Activated CD4-positive, alpha-beta T cell treated with anti-CD3 and anti-CD28 coated beads, Interleukin-2, amount 10 ng/mL, durations not matched to agents 24 days and 14 days (primary cell): ENCODE measurements at regions not wholly inside any gene's neighbourhood (a gene's known extent, or its start where the extent isn't known, plus 50 kb on each side); places are given as distances from the start of the nearest gene placed in this dataset.

Source experiments
- DNase-seq: peaks from one replicate; pipeline ENCODE4 v3.0.0; 2022
- H3K27ac Mint-ChIP-seq: one replicate; pipeline ENCODE4 v1.8.0; 2022; ENCODE audit warnings: mild to moderate bottlenecking, mixed read lengths
- H3K27me3 Mint-ChIP-seq: one replicate; pipeline ENCODE4 v1.8.0; 2022; ENCODE audit warnings: mixed read lengths
- H3K36me3 Mint-ChIP-seq: one replicate; pipeline ENCODE4 v1.8.0; 2022; ENCODE audit warnings: low read depth, mild to moderate bottlenecking, mixed read lengths
- H3K4me1 Mint-ChIP-seq: one replicate; pipeline ENCODE4 v1.8.0; 2021; ENCODE audit warnings: mixed read lengths
- H3K4me3 Mint-ChIP-seq: one replicate; pipeline ENCODE4 v1.8.0; 2022; ENCODE audit warnings: mild to moderate bottlenecking, moderate library complexity, mixed read lengths
- H3K9me3 Mint-ChIP-seq: one replicate; pipeline ENCODE4 v1.8.0; 2021; ENCODE audit warnings: mixed read lengths
- intact Hi-C: fragments of 100-400 bp; cut with micrococcal nuclease; formaldehyde crosslinking; loops from one replicate; pipeline ENCODE4 v1.15.1; 2023

DNA sequence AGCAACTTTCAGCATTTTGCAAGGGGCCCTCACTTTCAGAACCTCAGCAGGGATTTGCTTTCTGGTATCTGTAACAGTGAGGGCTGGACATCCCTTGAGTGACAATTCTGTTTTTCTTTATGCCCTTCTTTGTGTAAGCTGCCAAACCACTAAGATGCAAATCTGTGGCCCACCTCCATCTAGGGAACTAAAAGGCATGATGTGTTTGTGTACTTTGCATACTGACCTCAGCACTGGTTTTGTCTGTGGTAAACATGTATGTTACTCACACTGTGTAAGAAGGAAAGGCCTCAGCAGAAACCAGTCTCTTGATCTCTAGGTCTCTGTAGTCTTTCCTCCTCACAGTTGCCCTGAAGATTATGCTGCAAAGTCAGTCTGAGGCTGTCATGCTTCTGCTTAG, 396.6 kb upstream of the DYNLRB2 start:
- Mint-ChIP-seq H3K9me3 (peaks cover 10% of the 10 kb centered on the region), H3K36me3 (no peaks in the 10 kb centered on the region), H3K4me1 (no peaks in the 10 kb centered on the region), H3K27ac (no peak overlapping the region), H3K4me3 (no peak overlapping the region), H3K27me3 (peaks cover 2% of the 10 kb centered on the region)
- DNase-seq, result no peak
- intact Hi-C loops, result no loop called here

DNA sequence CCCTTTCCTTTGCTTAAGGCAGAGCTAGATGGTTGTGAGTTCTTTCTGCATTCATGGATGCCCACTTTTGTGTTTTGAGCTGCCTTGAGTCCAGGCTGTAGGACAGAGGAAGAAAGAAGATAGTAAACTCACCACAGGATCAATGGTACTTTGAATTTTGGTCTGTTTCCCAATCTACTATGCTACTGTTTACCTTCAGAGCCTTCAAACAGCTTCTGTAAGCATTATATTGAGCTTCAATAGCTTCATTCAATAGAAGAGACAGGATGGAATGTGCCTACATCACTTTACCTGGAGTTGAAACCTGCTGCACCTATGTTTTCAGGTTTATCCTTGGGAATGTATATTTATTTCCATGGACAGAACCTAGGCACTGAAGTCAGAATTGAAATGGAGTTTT, 397.9 kb upstream of the DYNLRB2 start:
- H3K36me3 Mint-ChIP-seq, result no peaks in the 10 kb centered on the region
- peaks cover 10% of the 10 kb centered on the region for H3K9me3 Mint-ChIP-seq
- no peak overlapping the region for H3K27ac Mint-ChIP-seq
- no peak for DNase-seq
- H3K4me3 Mint-ChIP-seq, result no peak overlapping the region
- intact Hi-C loops, result no loop called here
- H3K27me3 Mint-ChIP-seq, result no peaks in the 10 kb centered on the region
- H3K4me1 Mint-ChIP-seq, result no peaks in the 10 kb centered on the region

DNA sequence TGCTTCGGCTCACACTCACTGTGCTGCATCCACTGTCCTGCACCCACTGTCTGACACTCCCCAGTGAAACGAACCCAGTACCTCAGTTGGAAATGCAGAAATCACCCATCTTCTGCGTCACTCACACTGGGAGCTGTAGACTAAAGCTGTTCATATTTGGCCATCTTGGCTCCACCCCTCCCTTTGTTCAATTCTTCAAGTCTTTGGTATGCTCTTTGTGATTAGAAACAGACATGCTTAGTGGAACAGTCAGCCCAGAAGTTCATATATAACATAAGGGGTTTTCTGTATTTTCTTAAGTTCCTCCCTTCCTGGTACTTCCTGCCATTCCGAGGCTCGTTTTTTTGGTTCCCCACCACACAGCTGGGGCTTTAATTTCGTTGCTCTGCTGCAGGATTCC, 398.5 kb upstream of the DYNLRB2 start:
- intact Hi-C loops, result no loop called here
- Mint-ChIP-seq H3K36me3 (no peaks in the 10 kb centered on the region), H3K9me3 (peaks cover 10% of the 10 kb centered on the region), H3K4me3 (no peak overlapping the region), H3K27me3 (no peaks in the 10 kb centered on the region), H3K27ac (no peak overlapping the region), H3K4me1 (no peaks in the 10 kb centered on the region)
- DNase-seq, result no peak

DNA sequence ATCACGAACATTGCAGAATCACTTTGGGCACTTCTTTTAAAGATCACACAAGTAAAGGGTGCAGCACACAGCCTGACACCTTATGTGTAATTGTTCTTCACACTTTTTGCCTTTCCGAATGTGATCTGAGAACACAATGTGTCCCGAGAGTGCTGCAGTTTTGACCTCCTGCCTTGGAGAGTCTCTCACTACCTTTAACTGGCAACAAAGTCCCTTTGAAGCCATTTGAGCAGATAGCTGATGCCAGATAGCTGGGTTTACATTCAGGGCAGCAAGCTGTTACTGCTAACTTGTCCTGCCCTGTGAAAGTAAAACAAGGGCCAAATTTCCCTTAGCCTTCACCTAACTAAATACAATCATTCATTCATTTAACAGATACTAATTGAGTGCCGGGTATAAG, 411.0 kb upstream of the DYNLRB2 start:
- Mint-ChIP-seq H3K27ac (no peak overlapping the region), H3K27me3 (no peaks in the 10 kb centered on the region), H3K4me3 (no peak overlapping the region), H3K4me1 (no peaks in the 10 kb centered on the region), H3K9me3 (no peaks in the 10 kb centered on the region), H3K36me3 (no peaks in the 10 kb centered on the region)
- no peak for DNase-seq
- intact Hi-C loops, result no loop called here

DNA sequence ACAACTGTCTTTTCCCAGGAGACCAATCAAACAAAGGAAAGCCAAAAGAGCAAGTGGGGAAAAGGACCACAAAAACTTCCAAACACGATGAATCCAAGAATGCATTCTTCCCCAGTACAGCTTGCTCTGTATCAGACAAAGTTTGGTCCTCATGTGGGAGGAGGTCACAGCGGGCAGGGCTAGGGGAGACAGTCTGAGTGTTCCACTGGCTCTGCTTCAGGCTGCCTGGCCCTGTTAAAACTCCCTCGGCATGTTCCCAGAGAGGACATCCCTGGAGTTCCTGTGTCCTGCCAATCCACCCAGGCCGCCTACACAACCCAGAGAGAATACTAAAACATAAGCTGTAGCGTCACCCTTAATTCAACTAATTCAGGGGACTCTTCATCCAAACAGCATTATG, 415.1 kb upstream of the DYNLRB2 start:
- DNase-seq, result no peak
- H3K36me3 Mint-ChIP-seq, result no peaks in the 10 kb centered on the region
- intact Hi-C loops, result no loop called here
- no peaks in the 10 kb centered on the region for H3K4me1 Mint-ChIP-seq
- no peaks in the 10 kb centered on the region for H3K9me3 Mint-ChIP-seq
- no peaks in the 10 kb centered on the region for H3K27me3 Mint-ChIP-seq
- no peak overlapping the region for H3K27ac Mint-ChIP-seq
- H3K4me3 Mint-ChIP-seq, result no peak overlapping the region

DNA sequence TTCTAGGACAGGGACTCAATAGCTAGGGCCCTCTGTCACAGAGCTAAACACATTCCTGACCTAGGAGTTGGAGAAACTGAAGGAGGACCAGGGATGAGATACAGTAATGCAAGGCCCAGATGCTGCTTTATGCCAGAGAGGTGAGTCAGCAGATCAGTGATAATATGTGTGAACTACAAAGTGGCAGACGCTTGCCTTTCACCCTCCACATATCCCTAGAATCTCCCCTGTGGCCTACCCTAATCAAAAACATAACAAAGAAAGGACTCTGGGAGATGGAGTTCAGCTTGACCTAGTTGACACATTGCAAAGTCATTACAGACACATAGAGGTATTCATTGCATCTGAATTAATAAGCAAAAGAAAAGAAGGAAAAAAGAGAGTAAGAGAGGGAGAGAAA, 417.6 kb upstream of the DYNLRB2 start:
- no peaks in the 10 kb centered on the region for H3K27me3 Mint-ChIP-seq
- no peaks in the 10 kb centered on the region for H3K36me3 Mint-ChIP-seq
- H3K9me3 Mint-ChIP-seq, result no peaks in the 10 kb centered on the region
- no peak overlapping the region for H3K27ac Mint-ChIP-seq
- no peak for DNase-seq
- H3K4me3 Mint-ChIP-seq, result no peak overlapping the region
- intact Hi-C loops, result no loop called here
- no peaks in the 10 kb centered on the region for H3K4me1 Mint-ChIP-seq

DNA sequence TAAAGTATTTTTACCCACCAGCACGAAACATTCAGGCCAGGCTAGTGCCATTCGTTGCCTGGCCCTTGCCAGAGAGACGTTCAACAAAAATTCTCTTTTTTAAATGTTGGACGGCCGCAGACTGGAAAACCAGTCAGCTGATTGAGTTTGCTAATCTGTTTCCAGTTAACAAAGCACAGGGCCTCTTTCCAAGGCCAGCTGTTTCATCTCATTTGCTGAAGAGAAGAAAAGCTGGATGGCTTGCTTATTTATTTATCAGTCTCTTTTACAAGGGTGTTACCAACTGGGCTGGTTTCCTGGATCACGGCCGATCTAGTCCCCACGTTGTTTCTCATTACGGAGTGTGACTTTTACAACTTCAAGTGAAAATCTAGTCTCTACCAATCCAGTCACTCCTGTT, 418.7 kb upstream of the DYNLRB2 start:
- Mint-ChIP-seq H3K27me3 (no peaks in the 10 kb centered on the region), H3K4me1 (no peaks in the 10 kb centered on the region), H3K36me3 (no peaks in the 10 kb centered on the region), H3K27ac (no peak overlapping the region), H3K4me3 (no peak overlapping the region), H3K9me3 (no peaks in the 10 kb centered on the region)
- intact Hi-C loops, result no loop called here
- DNase-seq, result no peak

DNA sequence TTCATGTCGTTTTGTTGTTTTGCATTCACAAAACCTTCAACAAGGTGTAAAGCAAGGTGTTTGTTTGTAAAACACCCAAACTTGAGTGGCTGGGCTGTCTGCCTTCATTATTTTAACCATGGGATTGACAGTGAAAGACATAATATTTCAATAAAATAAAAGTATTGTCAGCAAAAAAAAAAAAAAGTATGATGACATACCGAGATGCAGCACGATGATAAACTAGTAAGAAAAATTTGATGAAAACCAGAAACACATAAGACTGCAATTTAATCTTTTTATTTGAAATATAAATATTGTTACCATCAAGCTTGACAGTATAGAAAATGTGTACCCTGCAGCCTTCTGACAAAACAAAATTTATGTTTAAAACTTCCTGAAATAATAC, 419.3 kb upstream of the DYNLRB2 start:
- H3K4me1 Mint-ChIP-seq, result no peaks in the 10 kb centered on the region
- no peaks in the 10 kb centered on the region for H3K36me3 Mint-ChIP-seq
- H3K9me3 Mint-ChIP-seq, result no peaks in the 10 kb centered on the region
- intact Hi-C loops, result no loop called here
- no peak overlapping the region for H3K27ac Mint-ChIP-seq
- H3K4me3 Mint-ChIP-seq, result no peak overlapping the region
- no peaks in the 10 kb centered on the region for H3K27me3 Mint-ChIP-seq
- DNase-seq, result no peak

DNA sequence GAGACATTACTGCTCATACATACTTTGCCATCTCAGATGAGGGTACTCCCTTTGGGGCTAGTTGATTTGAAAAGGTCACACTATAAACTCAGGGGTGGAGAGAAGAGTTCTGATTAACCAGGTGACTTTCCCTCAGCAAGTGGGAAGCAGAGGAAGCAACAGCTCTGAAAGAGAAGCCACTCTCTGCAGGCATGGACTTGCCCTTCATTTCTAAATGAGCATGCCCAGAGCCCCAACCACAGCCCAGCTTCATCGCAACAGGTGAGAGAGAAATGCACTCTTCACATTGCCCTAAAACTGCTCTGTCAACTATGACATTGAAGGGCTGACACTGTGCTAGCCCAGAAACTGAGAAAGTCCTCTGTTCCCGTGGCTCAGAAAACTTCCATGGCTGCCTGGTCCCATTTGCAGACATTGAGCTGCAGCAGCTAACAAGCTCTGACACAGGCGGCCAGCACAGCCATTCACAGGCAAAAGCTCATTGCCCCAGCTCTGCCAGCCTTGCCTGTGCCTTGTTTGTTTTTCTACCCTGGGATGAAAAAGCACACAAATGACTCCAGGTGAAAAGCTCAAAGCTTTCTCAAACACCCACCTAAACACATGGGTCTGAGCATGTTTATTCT, 419.8 kb upstream of the DYNLRB2 start:
- Mint-ChIP-seq H3K27me3 (no peaks in the 10 kb centered on the region), H3K4me1 (no peaks in the 10 kb centered on the region), H3K4me3 (no peak overlapping the region), H3K36me3 (no peaks in the 10 kb centered on the region), H3K27ac (no peak overlapping the region), H3K9me3 (no peaks in the 10 kb centered on the region)
- no peak for DNase-seq
- intact Hi-C loops, result no loop called here

DNA sequence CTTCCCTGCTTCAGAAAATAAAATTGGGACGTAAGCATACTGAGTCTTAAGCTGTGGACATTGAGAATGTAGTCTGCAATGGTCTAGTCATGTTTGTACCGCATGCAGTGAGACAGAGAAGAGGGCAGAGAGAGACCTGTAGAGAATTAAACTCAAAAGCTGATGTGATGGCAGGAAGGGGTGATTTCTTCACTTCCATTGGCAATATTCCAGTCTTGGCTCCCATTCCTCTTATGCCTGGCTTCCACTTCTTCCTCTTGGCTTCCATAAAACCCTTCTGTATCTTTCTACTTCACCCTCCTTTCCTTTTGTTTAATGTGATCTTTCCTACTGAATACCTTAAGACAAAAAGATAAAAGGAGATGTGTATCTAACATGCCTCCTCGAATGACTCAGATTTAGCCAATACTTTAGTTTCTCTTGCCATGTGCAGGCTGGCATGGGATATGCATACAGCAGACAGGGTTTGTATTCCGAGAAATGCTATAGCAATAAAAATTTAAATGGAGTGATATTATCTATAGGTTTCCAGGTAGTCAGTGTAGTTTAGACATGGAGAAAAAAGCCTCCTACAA, 423.1 kb upstream of the DYNLRB2 start:
- H3K4me1 Mint-ChIP-seq, result no peaks in the 10 kb centered on the region
- H3K9me3 Mint-ChIP-seq, result no peaks in the 10 kb centered on the region

DNA sequence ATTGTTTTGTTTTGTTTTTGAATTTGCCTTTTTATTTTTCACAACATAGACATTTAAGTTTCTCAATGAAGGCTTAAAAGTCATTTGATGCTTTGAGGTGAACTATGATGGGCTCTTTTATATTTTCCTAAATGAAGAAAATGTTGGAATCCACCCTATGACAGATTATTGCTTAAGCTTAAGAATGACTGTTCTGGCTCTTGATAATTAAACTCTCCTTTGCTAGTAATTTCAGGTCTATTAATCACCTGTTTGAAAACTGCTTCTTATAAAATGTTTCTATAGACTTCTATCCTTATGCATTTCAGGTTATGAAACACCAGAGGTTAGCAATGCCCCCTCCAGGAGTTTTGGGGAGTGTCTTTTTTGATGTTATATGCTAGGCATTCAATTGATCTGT, 424.1 kb upstream of the DYNLRB2 start:
- no peaks in the 10 kb centered on the region for H3K36me3 Mint-ChIP-seq
- H3K27ac Mint-ChIP-seq, result no peak overlapping the region
- no peaks in the 10 kb centered on the region for H3K4me1 Mint-ChIP-seq
- no peak for DNase-seq
- no peaks in the 10 kb centered on the region for H3K9me3 Mint-ChIP-seq
- intact Hi-C loops, result no loop called here
- H3K27me3 Mint-ChIP-seq, result no peaks in the 10 kb centered on the region
- H3K4me3 Mint-ChIP-seq, result no peak overlapping the region

More for the DNA sequence above, 423.1 kb upstream of the DYNLRB2 start:
- no peak for DNase-seq
- Mint-ChIP-seq H3K4me3 (no peak overlapping the region), H3K36me3 (no peaks in the 10 kb centered on the region), H3K27me3 (no peaks in the 10 kb centered on the region), H3K27ac (no peak overlapping the region)
- intact Hi-C loops, result no loop called here

DNA sequence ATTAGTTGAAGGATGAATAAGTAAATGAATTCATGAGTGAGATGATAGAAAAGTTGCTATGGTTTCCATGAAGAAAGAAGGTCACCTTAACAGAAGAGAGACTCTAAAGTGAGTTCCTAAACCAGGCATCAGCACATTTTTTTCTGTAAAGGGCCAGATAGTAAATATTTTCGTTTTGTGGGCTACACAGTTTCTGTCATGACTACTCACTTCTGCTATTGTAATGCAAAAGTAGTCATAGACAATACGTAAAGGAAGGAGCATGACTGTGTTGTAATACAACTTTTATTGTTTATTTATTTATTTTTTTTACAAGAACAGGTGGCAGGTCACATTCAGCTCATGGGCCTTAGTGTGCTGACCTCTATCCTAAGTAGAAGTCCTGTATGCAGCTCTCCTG, 426.1 kb upstream of the DYNLRB2 start:
- Mint-ChIP-seq H3K4me1 (no peaks in the 10 kb centered on the region), H3K9me3 (no peaks in the 10 kb centered on the region), H3K27ac (no peak overlapping the region), H3K36me3 (no peaks in the 10 kb centered on the region), H3K4me3 (no peak overlapping the region), H3K27me3 (no peaks in the 10 kb centered on the region)
- intact Hi-C loops, result no loop called here
- DNase-seq, result no peak

DNA sequence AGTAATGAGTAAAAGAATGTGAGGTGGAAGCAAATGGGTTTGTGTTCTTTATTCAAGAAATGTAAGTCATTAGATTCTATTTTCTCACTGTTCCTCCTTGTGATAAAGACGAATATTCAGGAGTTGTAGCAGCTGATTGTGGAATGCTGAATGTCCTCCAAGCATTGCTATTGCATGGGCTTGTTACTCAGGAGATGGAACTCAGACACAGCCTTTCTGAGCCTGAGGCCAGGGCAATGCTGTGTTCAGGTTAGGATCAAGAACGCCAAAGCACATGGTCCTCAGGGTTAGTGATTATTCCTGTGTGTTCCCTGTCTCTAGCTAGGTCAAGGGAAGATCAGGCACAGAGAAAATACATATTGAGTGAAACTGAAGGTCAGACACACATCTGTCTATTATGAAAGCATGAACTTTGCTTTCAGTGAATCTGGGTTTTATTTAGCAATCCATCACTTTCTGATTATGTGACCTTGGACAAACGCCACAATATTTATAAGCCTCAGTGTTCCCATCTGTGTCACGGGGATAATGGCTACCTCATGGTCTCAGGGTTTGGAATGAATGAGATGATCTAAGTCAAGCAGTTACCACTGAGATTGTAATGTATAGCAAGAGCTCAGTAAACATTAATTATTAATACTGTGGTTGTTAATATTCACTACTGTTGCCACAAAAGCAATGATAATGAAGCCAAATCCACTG, 426.8 kb upstream of the DYNLRB2 start:
- Mint-ChIP-seq H3K27me3 (no peaks in the 10 kb centered on the region), H3K4me3 (no peak overlapping the region), H3K4me1 (no peaks in the 10 kb centered on the region), H3K27ac (no peak overlapping the region), H3K36me3 (no peaks in the 10 kb centered on the region), H3K9me3 (no peaks in the 10 kb centered on the region)
- intact Hi-C loops, result no loop called here
- DNase-seq, result no peak

DNA sequence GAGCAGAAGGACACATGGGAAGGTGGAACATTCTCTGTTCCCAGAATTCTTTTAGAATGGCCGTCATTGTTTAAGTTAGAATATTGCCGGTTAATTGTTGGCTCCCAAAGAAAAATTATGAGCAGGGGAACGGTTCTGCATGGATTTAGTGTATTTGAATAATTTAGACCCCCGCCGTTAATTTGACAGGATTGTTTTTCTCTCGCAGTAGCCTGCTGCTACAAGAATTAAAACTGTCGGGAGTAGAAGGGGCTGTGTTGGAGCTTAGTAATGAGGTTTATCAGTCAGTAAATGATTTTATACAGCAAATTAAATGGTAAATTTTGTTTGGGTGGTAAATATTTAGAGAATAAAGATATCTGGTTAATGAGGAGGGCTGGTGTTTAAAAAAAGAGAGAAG, 431.2 kb upstream of the DYNLRB2 start:
- Mint-ChIP-seq H3K36me3 (no peaks in the 10 kb centered on the region), H3K27ac (no peak overlapping the region), H3K4me3 (no peak overlapping the region), H3K9me3 (no peaks in the 10 kb centered on the region), H3K27me3 (peaks cover 1% of the 10 kb centered on the region), H3K4me1 (no peaks in the 10 kb centered on the region)
- intact Hi-C loops, result no loop called here
- no peak for DNase-seq

DNA sequence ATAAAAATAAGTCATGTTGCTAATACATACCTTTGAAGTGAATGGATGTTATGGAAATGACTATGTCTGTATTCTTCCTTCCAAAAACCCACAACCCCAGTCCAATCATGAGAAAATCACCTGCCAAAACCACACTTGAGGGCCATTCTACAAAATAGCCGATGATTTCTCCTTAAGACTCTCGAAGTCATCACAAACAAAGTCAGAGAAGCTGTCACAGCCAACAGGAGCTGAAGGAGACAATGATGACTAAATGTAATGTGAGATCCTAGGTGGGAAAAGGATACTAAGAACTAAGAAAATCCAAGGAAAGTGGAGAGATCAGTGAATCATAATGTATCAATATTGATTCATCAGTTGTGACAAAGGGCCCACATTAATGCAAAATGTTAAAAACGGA, 432.9 kb upstream of the DYNLRB2 start:
- peaks cover 1% of the 10 kb centered on the region for H3K27me3 Mint-ChIP-seq
- no peaks in the 10 kb centered on the region for H3K36me3 Mint-ChIP-seq
- intact Hi-C loops, result no loop called here
- no peak overlapping the region for H3K27ac Mint-ChIP-seq
- H3K4me3 Mint-ChIP-seq, result no peak overlapping the region
- no peaks in the 10 kb centered on the region for H3K4me1 Mint-ChIP-seq
- DNase-seq, result no peak
- no peaks in the 10 kb centered on the region for H3K9me3 Mint-ChIP-seq
